GM12875 (cell line): ENCODE measurements at regions not wholly inside any gene's neighbourhood (a gene's known extent, or its start where the extent isn't known, plus 50 kb on each side); places are given as distances from the start of the nearest gene placed in this dataset.

ENCODE experiments used
- H3K4me3 ChIP-seq: one replicate; pipeline ENCODE4 v1.5.1; 2011; ENCODE audit warnings: low read depth, low read length, control low read depth
- CTCF ChIP-seq: IDR thresholded peaks from 2 replicates; pipeline ENCODE4 v1.5.1; 2011; ENCODE audit warnings: low read depth, mild to moderate bottlenecking, control low read depth, inconsistent platforms, low read length, moderate library complexity, borderline replicate concordance; ENCODE audit not compliant: insufficient read depth

DNA sequence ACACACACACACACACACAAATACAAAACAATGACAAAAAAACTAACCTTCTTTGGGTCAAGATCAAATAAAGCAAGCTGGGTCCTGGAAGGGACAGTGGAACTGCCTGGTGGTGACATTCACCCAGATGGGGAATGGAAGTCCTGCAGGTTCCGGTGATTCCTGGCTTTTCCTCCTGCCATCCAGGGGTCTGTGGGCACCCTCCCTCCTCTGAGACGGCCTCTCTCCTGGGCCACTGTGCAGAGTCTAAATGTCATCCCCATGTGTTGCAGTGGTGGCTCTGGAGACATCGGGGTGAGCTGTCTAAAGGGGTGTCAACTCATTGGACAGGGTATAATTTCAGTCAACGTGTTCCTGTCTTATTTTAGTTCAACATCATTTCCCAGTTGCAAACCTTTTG is 248.2 kb downstream of the ZNF536 start:
- H3K4me3 ChIP-seq = no peak overlapping the region
- no peak for TF ChIP-seq CTCF

DNA sequence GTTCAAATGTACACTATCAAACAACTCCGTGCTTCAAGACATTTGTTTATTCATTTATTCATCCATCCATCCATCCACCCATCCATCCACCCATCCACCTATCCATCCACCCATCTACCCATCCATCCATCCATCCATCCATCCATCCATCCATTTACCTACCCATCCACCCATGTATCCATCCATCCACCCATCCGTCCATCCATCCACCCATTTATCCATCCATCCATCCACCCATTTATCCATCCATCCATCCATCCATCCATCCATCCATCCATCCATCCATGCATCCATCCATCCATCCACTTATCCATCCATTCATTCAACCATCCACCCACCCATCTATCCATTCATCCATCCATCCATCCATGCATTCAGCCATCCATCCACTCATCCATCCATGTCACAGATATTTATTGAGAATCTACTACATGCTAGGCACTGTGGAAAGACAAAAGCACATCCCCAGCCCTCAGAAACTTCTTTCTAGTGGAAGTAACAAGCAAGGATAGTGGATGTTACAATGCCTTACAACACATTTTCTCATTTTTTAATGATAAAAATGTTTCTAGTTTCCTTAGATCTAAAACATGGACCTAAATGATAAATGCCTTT is 237.6 kb downstream of the ZNF536 start:
- no peak overlapping the region for H3K4me3 ChIP-seq
- TF ChIP-seq CTCF = no peak

- no peak for TF ChIP-seq CTCF
- H3K4me3 ChIP-seq = no peak overlapping the region
Measured at GRCh38 chr19:30608471-30608870, 236.3 kb downstream of the ZNF536 start.
